BJ (cell line): ENCODE measurements at regions not wholly inside any gene's neighbourhood (a gene's known extent, or its start where the extent isn't known, plus 50 kb on each side); places are given as distances from the start of the nearest gene placed in this dataset.

ENCODE experiments used
- CTCF ChIA-PET: fragments of 350-600 bp; formaldehyde crosslinking; extraction: SDS; loops from one replicate; lab custom pipeline; 2021; ENCODE audit warnings: antibody characterized with exemption, inconsistent platforms; lab: Yijun Ruan, JAX
- POLR2A ChIA-PET: fragments of 300-600 bp; sonication (Branson Sonifier 250); formaldehyde crosslinking; extraction: SDS; loops from one replicate; lab custom pipeline; 2021; ENCODE audit warnings: antibody characterized with exemption; lab: Charles Lee
- DNase-seq: peaks from one replicate; pipeline ENCODE4 v3.0.0-alpha.2; 2011; ENCODE audit warnings: low read depth
- H3K27me3 ChIP-seq: 2 replicates; pipeline ENCODE4 v1.6.0; 2011; ENCODE audit warnings: low read length; ENCODE audit not compliant: control insufficient read depth, insufficient read depth
- H3K36me3 ChIP-seq: 2 replicates; pipeline ENCODE4 v1.5.1; 2011; ENCODE audit warnings: low read length; ENCODE audit not compliant: control insufficient read depth, insufficient read depth
- H3K4me3 ChIP-seq: 2 replicates; pipeline ENCODE4 v1.5.1; 2011; ENCODE audit warnings: low read depth, mild to moderate bottlenecking, control low read depth, low read length
- CTCF ChIP-seq: IDR thresholded peaks from 2 replicates; pipeline ENCODE4 v1.5.1; 2011; ENCODE audit warnings: low read depth, mild to moderate bottlenecking, control low read depth, inconsistent platforms, low read length, moderate library complexity; ENCODE audit not compliant: insufficient read depth

- peak; percentile 44; the same call in 1 of the 2 replicates for TF ChIP-seq CTCF
- CTCF ChIA-PET = interaction anchor here (4.1 kb wide), 1 partner anchor 12 kb away, joined by 20 read pairs; no protein-coding TSS in a partner anchor
- POLR2A ChIA-PET = interaction anchor here (0.7 kb wide), 1 partner anchor 293 kb away, joined by 3 read pairs; no protein-coding TSS in a partner anchor
- no peaks in the 10 kb centered on the region for H3K36me3 ChIP-seq
- H3K4me3 ChIP-seq = no peak overlapping the region
- no peaks in the 10 kb centered on the region for H3K27me3 ChIP-seq
- peak; percentile 75 for DNase-seq
These were observed 802.9 kb downstream of the MAFB start for GRCh38 chr20:39885975-39886649.

DNA sequence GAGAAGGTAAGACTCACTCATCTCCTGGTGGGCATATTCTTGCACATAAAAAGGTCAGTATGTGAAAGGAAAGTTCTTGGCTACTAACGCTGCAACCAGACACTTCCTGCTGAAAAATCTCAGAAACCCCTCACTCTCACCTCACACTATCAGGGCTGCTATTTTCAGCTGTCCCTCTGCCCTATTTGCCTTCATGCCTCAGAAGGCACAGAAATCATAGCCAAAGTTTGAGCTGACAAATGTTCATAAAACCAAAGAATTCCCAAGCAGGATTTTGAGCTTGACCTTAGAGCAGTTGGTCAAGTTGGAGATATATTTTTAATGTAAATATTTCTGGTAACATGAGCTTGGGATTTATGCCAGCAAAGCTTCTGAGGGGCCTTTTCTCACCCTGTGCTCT lies 806.2 kb downstream of the MAFB start:
- TF ChIP-seq CTCF = no peak
- no peak for DNase-seq
- CTCF ChIA-PET = interaction anchor here (1.0 to 4.1 kb wide), 2 partner anchors 9 to 10 kb away, joined by 7 to 20 read pairs; no protein-coding TSS in a partner anchor
- Histone ChIP-seq H3K36me3 (no peaks in the 10 kb centered on the region), H3K4me3 (no peak overlapping the region), H3K27me3 (no peaks in the 10 kb centered on the region)
- POLR2A ChIA-PET = no interaction called here

GRCh38 chr20:39880890-39881289 lies 808.1 kb downstream of the MAFB start:
- TF ChIP-seq CTCF = peak; percentile 26; the same call in 1 of the 2 replicates
- no peaks in the 10 kb centered on the region for H3K36me3 ChIP-seq
- ChIA-PET CTCF (interaction anchor here (0.6 to 1.2 kb wide), 2 partner anchors 13 to 51 kb away, joined by 3 read pairs; no protein-coding TSS in a partner anchor), POLR2A (no interaction called here)
- no peaks in the 10 kb centered on the region for H3K27me3 ChIP-seq
- no peak overlapping the region for H3K4me3 ChIP-seq
- no peak for DNase-seq

DNA sequence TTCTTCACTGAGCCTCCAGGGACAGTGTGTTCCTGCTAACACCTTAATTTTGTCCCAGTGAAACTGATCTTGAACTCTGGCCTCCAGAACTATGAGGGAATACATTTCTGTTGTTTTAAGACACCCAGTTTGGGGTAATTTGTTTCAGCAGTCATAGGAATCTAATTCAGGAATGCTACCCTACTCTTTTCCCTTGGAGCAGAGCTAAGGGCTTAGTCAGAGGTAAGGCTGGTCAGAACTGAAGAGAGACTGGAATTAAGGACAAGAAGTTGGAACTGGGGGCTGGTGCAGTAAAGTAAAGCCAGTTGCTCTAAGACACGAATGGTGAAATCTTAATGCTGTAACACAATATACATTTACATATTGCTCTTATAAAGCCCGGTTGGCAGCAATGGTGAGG lies 809.7 kb downstream of the MAFB start:
- CTCF ChIA-PET = interaction anchor here (0.6 to 3.3 kb wide), 4 partner anchors 9 to 50 kb away, joined by 3 to 26 read pairs (median 5); no protein-coding TSS in a partner anchor
- POLR2A ChIA-PET = interaction anchor here (0.7 kb wide), 1 partner anchor 1666 kb away, joined by 3 read pairs; no protein-coding TSS in a partner anchor

More for the DNA sequence above, 809.7 kb downstream of the MAFB start:
- Histone ChIP-seq H3K27me3 (no peaks in the 10 kb centered on the region), H3K4me3 (no peak overlapping the region), H3K36me3 (no peaks in the 10 kb centered on the region)
- no peak for DNase-seq
- no peak for TF ChIP-seq CTCF
